Lung (tissue), 11 donors: ENCODE measurements at regions not wholly inside any gene's neighbourhood (a gene's known extent, or its start where the extent isn't known, plus 50 kb on each side); places are given as distances from the start of the nearest gene placed in this dataset.

Experiments used
- ATAC-seq: fragments of 200-7000 bp; cut with Tn5 transposase; one replicate; pipeline ENCODE4 v1.9.1; 2020; ENCODE audit warnings: moderate number of reproducible peaks; ENCODE audit not compliant: insufficient read depth, low FRiP score
- DNase-seq, 3 donors: peaks; one replicate each; pipeline ENCODE4 v3.0.0-alpha.2; 2013 to 2017
- H3K27ac ChIP-seq, 2 donors: one replicate each; pipeline ENCODE4 v1.5.1; 2013; ENCODE audit warnings: mild to moderate bottlenecking in 2 of 2, moderate library complexity in 2 of 2, control low read depth in 1 of 2, inconsistent platforms in 1 of 2, low read depth in 1 of 2, low read length in 1 of 2
- H3K27me3 ChIP-seq, 3 donors: one replicate each; pipeline ENCODE4 v1.5.1; 2013; ENCODE audit warnings: low read length in 2 of 3; ENCODE audit not compliant: control insufficient read depth in 3 of 3, insufficient read depth in 3 of 3
- H3K36me3 ChIP-seq, 4 donors: one replicate each; pipeline ENCODE4 v1.5.1; 2013; ENCODE audit warnings: low read length in 4 of 4, mild to moderate bottlenecking in 1 of 4, moderate library complexity in 1 of 4; ENCODE audit not compliant: control insufficient read depth in 4 of 4, insufficient read depth in 4 of 4
- H3K4me1 ChIP-seq, 5 donors: one replicate each; pipeline ENCODE4 v1.5.1; 2013; ENCODE audit warnings: low read length in 5 of 5, mild to moderate bottlenecking in 2 of 5, moderate library complexity in 1 of 5; ENCODE audit not compliant: control insufficient read depth in 5 of 5, insufficient read depth in 5 of 5
- H3K4me3 ChIP-seq: one replicate; pipeline ENCODE4 v1.5.1; 2013; ENCODE audit warnings: mild to moderate bottlenecking, control low read depth, moderate library complexity
- H3K9ac ChIP-seq, 2 donors: one replicate each; pipeline ENCODE4 v1.5.1; 2013; ENCODE audit warnings: low read length in 2 of 2, control low read depth in 1 of 2; ENCODE audit not compliant: insufficient read depth in 1 of 2
- H3K9me3 ChIP-seq, 4 donors: one replicate each; pipeline ENCODE4 v1.5.1; 2013; ENCODE audit warnings: low read length in 3 of 4, mild to moderate bottlenecking in 1 of 4, moderate library complexity in 1 of 4; ENCODE audit not compliant: control insufficient read depth in 4 of 4, insufficient read depth in 3 of 4
- WGBS, 2 donors: extraction: QIAGEN DNeasy Blood & Tissue Kit; methylation state at CpG; one replicate each; pipeline ENCODE4 v1.1.7; 2013; 5-methylcytosine and 5-hydroxymethylcytosine counted together
- TF ChIP-seq, protein P1 (sequence below): IDR thresholded peaks from 2 replicates; pipeline ENCODE4 v1.5.1; 2012; ENCODE audit warnings: mild to moderate bottlenecking; ENCODE audit errors: control extremely low read depth, extremely low read depth
- donor health status: control.
- donor health status: control.
- donor health status: Bipolar disorder and iron deficiency.
- donor health status: healthy.
- donor health status: DM: yes; HTN: yes; CAD: no.

GRCh38 chr17:77783991-77784820, 174.3 kb upstream of the TNRC6C start:
- TF ChIP-seq, protein P1, sequence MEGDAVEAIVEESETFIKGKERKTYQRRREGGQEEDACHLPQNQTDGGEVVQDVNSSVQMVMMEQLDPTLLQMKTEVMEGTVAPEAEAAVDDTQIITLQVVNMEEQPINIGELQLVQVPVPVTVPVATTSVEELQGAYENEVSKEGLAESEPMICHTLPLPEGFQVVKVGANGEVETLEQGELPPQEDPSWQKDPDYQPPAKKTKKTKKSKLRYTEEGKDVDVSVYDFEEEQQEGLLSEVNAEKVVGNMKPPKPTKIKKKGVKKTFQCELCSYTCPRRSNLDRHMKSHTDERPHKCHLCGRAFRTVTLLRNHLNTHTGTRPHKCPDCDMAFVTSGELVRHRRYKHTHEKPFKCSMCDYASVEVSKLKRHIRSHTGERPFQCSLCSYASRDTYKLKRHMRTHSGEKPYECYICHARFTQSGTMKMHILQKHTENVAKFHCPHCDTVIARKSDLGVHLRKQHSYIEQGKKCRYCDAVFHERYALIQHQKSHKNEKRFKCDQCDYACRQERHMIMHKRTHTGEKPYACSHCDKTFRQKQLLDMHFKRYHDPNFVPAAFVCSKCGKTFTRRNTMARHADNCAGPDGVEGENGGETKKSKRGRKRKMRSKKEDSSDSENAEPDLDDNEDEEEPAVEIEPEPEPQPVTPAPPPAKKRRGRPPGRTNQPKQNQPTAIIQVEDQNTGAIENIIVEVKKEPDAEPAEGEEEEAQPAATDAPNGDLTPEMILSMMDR, result no peak
- no peak overlapping the region for H3K4me3 ChIP-seq
- DNase-seq, result no peak

GRCh38 chr17:77785312-77785905, 173.1 kb upstream of the TNRC6C start:
- TF ChIP-seq, protein P1, result no peak
- DNase-seq, result no peak
- H3K9ac ChIP-seq, result no peak overlapping the region

More at GRCh38 chr17:77783991-77784820, 174.3 kb upstream of the TNRC6C start:
- Histone ChIP-seq H3K9ac (no peak overlapping the region), H3K27ac (no peak overlapping the region), H3K36me3 (no peaks in the 10 kb centered on the region), H3K9me3 (no peaks in the 10 kb centered on the region), H3K4me1 (peaks cover 0 to 17% (median 10%) of the 10 kb centered on the region in 5 donors), H3K27me3 (peaks cover 0 to 8% (median 0%) of the 10 kb centered on the region in 3 donors)
- 77 to 80% methylated on average over 20 of the region's 20 CpGs for WGBS, 2 donors
- no peak for ATAC-seq

GRCh38 chr17:77786090-77786489, 172.4 kb upstream of the TNRC6C start:
- Histone ChIP-seq H3K9ac (no peak overlapping the region), H3K4me1 (no peaks in the 10 kb centered on the region), H3K36me3 (no peaks in the 10 kb centered on the region), H3K4me3 (no peak overlapping the region), H3K9me3 (no peaks in the 10 kb centered on the region), H3K27ac (no peak overlapping the region), H3K27me3 (peaks cover 0 to 8% (median 0%) of the 10 kb centered on the region in 3 donors)
- WGBS, 2 donors, result 72 to 77% methylated on average over 4 of the region's 4 CpGs
- DNase-seq (no peak), ATAC-seq (no peak)
- TF ChIP-seq, protein P1, result no peak

More at GRCh38 chr17:77785312-77785905, 173.1 kb upstream of the TNRC6C start:
- Histone ChIP-seq H3K4me3 (no peak overlapping the region), H3K4me1 (peaks cover 0 to 5% (median 2%) of the 10 kb centered on the region in 5 donors), H3K36me3 (no peaks in the 10 kb centered on the region), H3K9me3 (no peaks in the 10 kb centered on the region), H3K27ac (no peak overlapping the region), H3K27me3 (peaks cover 0 to 8% (median 0%) of the 10 kb centered on the region in 3 donors)
- WGBS, 2 donors, result 84% methylated on average over 15 of the region's 15 CpGs
- no peak for ATAC-seq
